H1 (cell line): ENCODE measurements at regions not wholly inside any gene's neighbourhood (a gene's known extent, or its start where the extent isn't known, plus 50 kb on each side); places are given as distances from the start of the nearest gene placed in this dataset.

Source experiments
- CTBP2 ChIP-seq: IDR thresholded peaks from 2 replicates; pipeline ENCODE4 v1.7.0; 2011; ENCODE audit warnings: borderline replicate concordance, mild to moderate bottlenecking, moderate library complexity, mixed read lengths, low read length; ENCODE audit not compliant: insufficient read depth, insufficient read length
- EZH2 ChIP-seq: fragments of 200-600 bp; sonication (generic); IDR thresholded peaks from 2 replicates; pipeline ENCODE4 v1.7.1; 2012; ENCODE audit warnings: low read depth, mild to moderate bottlenecking, moderate library complexity, low read length, inconsistent platforms; ENCODE audit not compliant: severe bottlenecking
- GTF2F1 ChIP-seq: IDR thresholded peaks from 2 replicates; pipeline ENCODE4 v1.6.1; 2012; ENCODE audit warnings: low read depth, low read length, improper control_type of control experiment, borderline replicate concordance
- POLR2A ChIP-seq, 2 experiments: IDR thresholded peaks; 1 replicate in 1 of 2; 2 replicates in 1 of 2; pipeline ENCODE4 v1.6.1; 2011; ENCODE audit warnings: low read depth in 2 of 2, low read length in 2 of 2, mild to moderate bottlenecking in 2 of 2; ENCODE audit errors: control extremely low read depth in 1 of 2
- POLR2AphosphoS5 ChIP-seq: IDR thresholded peaks from 2 replicates; pipeline ENCODE4 v1.6.1; 2011; ENCODE audit warnings: low read depth, low read length
- SP1 ChIP-seq: IDR thresholded peaks from 2 replicates; pipeline ENCODE4 v1.6.1; 2011; ENCODE audit warnings: low read depth, low read length
- TAF1 ChIP-seq: IDR thresholded peaks from 2 replicates; pipeline ENCODE4 v1.6.1; 2011; ENCODE audit warnings: mild to moderate bottlenecking, low read depth, low read length
- TCF12 ChIP-seq: IDR thresholded peaks from 2 replicates; pipeline ENCODE4 v1.6.1; 2011; ENCODE audit warnings: low read depth, mild to moderate bottlenecking, low read length
- YY1 ChIP-seq: IDR thresholded peaks from 2 replicates; pipeline ENCODE4 v1.6.1; 2011; ENCODE audit warnings: low read depth, mild to moderate bottlenecking, low read length
- ZNF274 ChIP-seq: IDR thresholded peaks from 2 replicates; pipeline ENCODE4 v1.7.0; 2012; ENCODE audit warnings: low read length, borderline replicate concordance; ENCODE audit errors: extremely low read depth
- TF ChIP-seq, protein P1 (sequence below), 3 experiments: IDR thresholded peaks; 1 replicate in 2 of 3; 2 replicates in 1 of 3; pipeline versions ENCODE4 v1.5.1 to v1.6.1; 2011; ENCODE audit warnings: low read length in 3 of 3, mild to moderate bottlenecking in 3 of 3, inconsistent platforms in 2 of 3, low read depth in 1 of 3, moderate library complexity in 1 of 3; ENCODE audit not compliant: insufficient read depth in 1 of 3; ENCODE audit errors: control extremely low read depth in 1 of 3
- TF ChIP-seq, protein P2 (sequence below): IDR thresholded peaks from 2 replicates; pipeline ENCODE4 v1.6.1; 2011; ENCODE audit warnings: low read length, improper control_type of control experiment

DNA sequence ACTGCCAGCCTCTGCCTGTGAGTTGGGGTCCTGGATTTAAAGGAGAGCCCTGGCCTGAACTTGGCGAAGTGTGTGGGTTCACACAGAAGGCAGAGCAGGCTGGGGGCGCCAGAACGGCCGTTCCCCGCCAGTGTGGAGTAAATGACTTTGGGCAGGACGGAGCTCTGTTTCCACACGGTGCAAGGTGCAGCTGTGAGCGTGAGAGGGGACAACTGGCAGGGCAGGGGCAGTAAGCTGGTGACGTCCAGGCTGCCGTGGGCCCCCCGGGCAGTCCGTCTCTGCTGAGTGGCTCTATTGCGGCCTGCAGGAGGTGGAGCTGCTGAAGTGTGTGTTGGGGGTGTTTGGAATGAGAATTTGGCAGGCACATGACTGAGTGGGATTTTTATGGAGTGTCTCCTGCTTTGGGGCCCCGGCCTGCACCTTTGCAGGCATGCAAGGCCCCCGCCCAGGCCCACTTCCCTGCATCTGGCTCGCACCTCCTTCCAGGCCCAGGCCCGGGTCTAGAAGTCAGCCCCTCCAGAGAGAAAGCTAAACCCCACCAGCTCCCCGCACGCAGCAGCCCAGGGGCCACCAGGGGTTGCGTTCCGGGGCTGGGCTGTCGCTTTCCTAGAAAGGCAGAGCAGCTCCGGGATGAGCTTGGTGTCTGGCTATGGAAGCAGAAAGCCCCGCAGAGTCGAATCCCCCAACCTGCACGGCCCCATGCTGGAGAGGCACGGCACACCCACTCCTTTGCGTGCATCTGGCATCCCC lies 62.2 kb upstream of the GRPEL1 start:
- no peak for TF ChIP-seq TCF12
- no peak for TF ChIP-seq ZNF274
- TF ChIP-seq CTBP2: no peak
- no peak for TF ChIP-seq SP1
- TF ChIP-seq POLR2AphosphoS5: no peak
- TF ChIP-seq, protein P1, sequence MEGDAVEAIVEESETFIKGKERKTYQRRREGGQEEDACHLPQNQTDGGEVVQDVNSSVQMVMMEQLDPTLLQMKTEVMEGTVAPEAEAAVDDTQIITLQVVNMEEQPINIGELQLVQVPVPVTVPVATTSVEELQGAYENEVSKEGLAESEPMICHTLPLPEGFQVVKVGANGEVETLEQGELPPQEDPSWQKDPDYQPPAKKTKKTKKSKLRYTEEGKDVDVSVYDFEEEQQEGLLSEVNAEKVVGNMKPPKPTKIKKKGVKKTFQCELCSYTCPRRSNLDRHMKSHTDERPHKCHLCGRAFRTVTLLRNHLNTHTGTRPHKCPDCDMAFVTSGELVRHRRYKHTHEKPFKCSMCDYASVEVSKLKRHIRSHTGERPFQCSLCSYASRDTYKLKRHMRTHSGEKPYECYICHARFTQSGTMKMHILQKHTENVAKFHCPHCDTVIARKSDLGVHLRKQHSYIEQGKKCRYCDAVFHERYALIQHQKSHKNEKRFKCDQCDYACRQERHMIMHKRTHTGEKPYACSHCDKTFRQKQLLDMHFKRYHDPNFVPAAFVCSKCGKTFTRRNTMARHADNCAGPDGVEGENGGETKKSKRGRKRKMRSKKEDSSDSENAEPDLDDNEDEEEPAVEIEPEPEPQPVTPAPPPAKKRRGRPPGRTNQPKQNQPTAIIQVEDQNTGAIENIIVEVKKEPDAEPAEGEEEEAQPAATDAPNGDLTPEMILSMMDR (IDR thresholded peaks at IDR 0.05; ENCODE audit: control extremely low read depth in 1 of 3, insufficient read depth in 1 of 3, low read depth in 1 of 3, low read length in 3 of 3): no peak
- TF ChIP-seq TAF1: no peak
- no peak for TF ChIP-seq YY1
- TF ChIP-seq GTF2F1: no peak
- TF ChIP-seq, protein P2, sequence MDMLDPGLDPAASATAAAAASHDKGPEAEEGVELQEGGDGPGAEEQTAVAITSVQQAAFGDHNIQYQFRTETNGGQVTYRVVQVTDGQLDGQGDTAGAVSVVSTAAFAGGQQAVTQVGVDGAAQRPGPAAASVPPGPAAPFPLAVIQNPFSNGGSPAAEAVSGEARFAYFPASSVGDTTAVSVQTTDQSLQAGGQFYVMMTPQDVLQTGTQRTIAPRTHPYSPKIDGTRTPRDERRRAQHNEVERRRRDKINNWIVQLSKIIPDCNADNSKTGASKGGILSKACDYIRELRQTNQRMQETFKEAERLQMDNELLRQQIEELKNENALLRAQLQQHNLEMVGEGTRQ: no peak
- TF ChIP-seq POLR2A (IDR thresholded peaks at IDR 0.05; ENCODE audit: control extremely low read depth in 1 of 2, low read depth in 2 of 2, low read length in 2 of 2): no peak
- no peak for TF ChIP-seq EZH2
